ENCODE measurements at regions not wholly inside any gene's neighbourhood (a gene's known extent, or its start where the extent isn't known, plus 50 kb on each side); places are given as distances from the start of the nearest gene placed in this dataset.

- no peak for DNase-seq
Measured at GRCh38 chr20:60540591-60540990, 582.4 kb downstream of the CDH26 start.

- DNase-seq, result no peak
Measured at GRCh38 chr20:60541991-60542390, 583.8 kb downstream of the CDH26 start.

GRCh38 chr20:60543598-60543997 lies 585.4 kb downstream of the CDH26 start:
- DNase-seq, result no peak

DNA sequence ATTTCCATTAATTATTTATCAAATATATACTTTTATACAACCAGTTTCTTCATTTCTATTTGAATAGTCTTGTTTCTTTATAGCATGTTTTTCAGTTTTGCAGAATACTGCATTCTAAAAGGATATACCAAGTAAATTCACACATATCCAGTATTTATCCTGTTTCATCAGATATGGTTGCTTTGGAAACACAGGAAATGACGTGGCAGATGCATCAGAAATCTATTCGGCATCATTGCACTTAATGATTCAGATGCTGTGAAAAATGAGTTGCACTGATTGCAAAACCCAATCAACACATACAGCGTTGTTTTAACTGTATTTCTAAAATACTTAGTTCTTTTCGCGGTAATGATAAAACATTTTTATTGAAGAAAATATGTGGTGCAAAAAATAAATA lies 594.9 kb downstream of the CDH26 start:
- no peak for DNase-seq

DNA sequence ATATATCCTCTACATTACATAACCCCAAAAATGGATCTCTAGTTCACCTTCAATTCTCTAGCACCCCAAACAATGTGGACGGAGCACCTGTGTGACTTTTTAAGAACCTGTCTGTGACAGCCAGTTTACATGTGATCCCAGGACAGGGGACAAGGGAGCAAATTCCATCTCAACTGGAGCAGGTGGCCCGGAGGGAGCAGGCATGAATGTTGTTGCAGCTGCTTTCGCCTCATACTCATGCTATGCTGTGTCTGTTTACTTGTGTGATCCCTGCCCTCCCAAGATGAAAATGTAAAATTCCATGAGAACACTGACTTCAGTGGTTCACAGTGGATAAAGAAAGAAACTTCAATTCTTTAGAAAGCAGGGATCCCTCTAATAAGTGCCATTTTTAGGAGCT lies 600.3 kb downstream of the CDH26 start:
- DNase-seq, result no peak

- no peak for DNase-seq
Measured at GRCh38 chr20:60559462-60559861, 601.2 kb downstream of the CDH26 start.

DNA sequence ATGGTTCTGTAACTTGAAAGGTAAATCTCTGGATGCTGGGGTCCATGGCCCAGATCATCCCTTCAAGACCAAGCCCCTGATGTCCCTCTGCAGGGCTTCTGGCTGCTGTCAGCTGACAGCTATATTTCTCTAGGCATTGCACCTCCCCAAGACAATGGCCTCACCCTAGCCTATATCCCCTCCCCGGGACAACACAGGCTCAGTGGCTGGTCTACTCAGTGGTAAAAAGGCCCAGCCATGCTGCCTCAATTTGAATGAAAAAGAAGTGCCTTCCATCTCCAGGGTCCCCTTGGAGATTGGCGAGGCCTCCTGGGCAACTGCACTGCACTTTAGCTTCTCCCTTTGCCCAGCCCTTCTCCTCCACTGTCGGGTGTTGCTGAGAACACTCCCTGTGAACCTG lies 602.8 kb downstream of the CDH26 start:
- no peak for DNase-seq

DNA sequence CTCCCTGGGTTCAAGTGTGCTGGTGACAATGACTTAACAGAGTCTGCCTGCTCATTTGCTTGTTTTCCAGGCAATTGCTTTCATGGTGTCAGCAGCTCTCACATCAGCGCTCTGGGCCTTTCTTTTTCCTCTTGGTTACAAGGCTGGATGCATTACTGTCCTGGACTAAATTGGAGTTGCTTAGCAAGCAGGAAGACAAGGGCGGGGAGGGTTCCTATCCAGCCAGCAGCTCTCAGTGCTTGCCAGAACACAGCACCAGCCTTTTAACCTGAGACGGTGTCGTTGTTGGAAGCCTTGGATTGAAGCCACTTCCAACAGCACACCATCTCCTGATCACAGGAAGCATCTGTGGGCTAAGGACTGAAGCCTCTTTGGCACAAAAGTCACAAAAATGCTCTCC lies 606.9 kb downstream of the CDH26 start:
- no peak for DNase-seq

GRCh38 chr20:60565551-60565950 lies 607.3 kb downstream of the CDH26 start:
- DNase-seq, result no peak

DNA sequence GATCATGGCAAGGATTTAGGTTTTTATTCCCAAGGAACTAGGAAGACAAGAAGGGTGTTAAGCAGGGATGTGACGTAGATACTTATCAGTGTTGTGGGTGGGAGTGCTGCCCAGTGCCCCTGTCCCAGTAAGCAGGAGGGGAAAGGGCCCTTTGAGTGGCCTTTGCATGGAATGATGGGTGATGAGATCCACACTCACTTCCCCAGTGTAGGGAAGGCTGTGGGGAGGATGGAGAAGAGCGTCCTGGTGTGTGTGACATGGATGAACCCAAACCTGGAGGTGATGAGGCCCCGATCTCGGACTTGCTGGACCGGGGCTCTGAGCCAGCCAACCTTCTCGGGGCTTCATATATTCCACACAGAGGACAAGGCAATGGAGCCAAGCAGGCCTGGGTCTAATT lies 610.9 kb downstream of the CDH26 start:
- no peak for DNase-seq

GRCh38 chr20:60570481-60571277 lies 612.5 kb downstream of the CDH26 start:
- DNase-seq, result no peak

- no peak for DNase-seq
Measured at GRCh38 chr20:60573003-60573680, 614.9 kb downstream of the CDH26 start.

- no peak for DNase-seq
Measured at GRCh38 chr20:60576236-60576635, 618.0 kb downstream of the CDH26 start.

DNA sequence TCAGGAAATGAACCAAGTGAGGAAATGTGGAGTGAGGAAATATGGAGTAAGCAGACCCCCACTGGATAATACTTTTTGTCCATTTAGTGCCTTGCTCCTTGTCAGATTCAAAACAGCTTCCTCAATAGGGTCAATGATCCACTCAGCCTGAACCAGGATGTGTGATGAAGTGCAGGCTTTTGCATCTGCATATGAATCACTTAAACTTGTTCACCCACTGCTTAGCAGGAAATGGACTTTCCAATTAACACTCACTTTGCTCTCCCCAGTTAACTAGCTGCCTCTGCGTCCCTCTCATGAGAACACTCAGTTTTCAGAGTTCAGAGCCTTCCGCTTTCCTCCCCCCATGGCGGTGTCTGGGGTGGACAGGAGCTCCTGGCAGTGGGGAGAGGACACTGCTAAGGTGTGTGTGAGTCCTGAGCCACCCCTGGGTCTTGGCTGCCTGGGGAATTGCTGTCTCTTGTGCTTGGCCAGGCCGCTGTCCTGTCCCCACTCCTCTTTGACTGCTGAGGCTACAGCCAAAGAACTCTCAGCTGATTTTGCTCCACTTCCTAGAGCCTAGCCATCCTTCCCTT lies 621.8 kb downstream of the CDH26 start:
- no peak for DNase-seq

DNA sequence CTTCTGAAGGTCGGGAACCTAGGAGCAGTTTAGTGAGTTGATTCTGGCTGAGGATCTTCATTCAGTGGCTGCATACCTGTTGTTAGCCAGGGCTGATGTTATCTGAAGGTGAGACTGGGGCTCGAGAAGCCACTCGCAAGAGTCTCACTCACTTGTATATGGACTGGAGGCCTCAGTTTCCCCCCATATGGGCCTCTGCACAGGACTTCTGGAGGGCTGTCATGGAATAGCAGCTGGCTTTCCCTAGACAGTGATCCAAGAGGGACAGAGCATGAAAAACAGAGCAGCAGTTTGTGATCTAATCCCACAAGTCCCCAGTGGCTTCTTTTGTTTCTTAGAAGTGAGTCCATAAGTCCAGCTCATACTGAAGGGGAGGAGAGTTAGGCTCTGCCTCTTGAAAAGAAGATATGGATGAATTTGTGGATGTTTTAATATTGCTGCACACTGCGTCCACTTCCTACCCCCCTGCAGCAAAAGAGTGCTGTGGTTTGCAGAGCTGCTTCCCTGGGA lies 623.4 kb downstream of the CDH26 start:
- no peak for DNase-seq

DNA sequence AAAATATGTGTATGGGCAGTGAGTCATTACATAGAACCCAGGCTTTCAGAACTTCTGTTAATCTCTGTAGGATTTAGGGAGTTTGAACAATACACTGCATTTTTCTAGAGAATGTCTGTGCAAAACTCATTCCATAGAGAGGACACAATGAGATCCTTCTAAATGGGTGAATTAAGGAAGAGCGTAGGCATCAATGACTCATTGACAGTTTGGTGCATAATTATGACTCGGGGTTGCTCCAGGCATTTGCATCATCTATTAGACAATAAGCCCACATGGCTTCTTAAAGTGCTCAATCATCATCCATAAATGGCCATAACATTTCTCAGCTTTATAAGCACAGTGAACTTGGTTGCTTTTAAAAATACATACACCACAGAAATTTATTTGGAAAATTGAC lies 625.5 kb downstream of the CDH26 start:
- no peak for DNase-seq

- DNase-seq, result no peak
Measured at GRCh38 chr20:60584221-60584620, 626.0 kb downstream of the CDH26 start.

DNA sequence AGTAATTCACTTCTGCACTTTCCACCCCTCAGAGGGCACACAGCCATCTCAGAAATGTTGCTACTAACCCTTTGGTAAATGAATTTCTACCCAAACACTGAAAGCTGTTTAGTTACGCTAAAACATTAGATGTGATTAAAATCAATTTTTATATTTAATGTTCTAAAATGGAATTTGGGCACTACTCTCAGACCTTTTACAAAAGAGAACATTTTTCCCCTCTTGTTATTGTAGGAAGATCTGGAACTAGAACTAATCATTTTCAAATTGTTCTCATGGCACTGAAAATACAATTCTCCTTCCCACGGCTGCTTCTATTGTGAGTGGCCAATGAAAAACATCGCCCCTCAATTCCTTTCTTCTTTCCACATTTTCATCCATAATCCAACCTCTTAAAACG lies 627.4 kb downstream of the CDH26 start:
- DNase-seq, result no peak

GRCh38 chr20:60586269-60587050 lies 628.2 kb downstream of the CDH26 start:
- no peak for DNase-seq

DNA sequence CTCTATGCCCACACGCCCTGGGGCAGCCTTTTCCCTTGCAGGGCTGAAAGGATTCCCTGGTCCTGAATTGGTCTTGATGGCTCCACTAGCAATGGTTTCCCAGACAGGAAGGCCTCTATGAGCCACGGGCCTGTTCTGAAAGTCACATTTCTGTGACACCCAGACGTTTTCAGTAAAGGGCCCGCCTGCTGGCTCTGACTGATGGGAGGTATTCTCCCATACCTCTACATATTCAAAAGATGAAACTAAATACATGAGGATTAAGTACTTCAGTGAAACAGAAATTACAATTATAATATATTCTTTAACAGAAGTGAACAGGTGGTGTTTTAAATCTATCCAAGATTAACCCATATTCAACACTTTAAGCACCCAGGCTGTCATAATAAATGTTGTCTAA lies 629.8 kb downstream of the CDH26 start:
- DNase-seq, result no peak

DNA sequence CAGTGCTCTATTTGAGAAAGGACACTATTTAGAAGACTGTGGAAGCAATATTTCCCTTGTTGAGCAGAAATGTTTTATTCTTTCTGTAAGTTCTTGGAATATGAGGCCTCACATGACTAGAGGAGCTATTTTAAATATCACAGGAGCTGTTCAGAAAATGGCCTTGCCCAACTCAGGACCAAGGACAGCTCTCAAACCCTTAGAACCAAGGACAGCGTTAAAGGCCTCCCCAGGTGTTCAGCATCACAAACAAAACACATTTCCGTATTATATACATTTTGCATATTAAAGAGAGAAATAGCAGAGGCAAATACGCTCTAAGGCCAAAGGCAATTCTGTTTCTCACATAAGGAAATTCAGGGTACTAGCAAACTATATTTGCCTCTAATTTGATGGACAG lies 631.4 kb downstream of the CDH26 start:
- DNase-seq, result peak; percentile 11 to 16

DNA sequence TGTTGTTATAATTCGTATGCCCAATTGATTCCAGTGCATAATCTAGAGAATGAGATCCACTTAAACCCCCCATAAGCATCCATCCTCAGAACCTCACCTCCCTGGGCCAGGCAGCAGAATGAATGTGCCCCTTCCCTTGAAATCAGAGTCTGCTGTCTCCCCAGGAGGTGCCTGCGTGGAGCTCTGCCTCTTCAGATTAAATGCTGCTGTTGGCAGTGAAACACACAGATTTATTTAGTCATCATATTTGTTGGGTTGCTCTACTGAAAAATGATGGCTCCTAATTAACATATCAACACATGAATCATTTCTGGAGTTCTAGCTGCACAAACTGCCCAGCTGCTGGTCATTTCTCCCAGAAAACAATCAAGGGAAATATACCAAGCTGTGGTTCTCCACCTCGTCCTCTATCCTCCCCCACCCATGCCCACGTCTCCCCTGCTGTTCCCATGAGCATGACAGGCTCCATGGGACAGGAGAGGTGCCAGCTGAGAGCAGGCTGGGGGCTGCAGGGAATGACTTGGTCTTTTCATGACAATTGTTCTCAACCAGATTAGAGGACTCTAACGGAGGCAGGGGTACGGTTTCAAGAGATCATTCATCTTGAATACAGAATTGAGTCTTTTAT lies 633.1 kb downstream of the CDH26 start:
- DNase-seq, result no peak

DNA sequence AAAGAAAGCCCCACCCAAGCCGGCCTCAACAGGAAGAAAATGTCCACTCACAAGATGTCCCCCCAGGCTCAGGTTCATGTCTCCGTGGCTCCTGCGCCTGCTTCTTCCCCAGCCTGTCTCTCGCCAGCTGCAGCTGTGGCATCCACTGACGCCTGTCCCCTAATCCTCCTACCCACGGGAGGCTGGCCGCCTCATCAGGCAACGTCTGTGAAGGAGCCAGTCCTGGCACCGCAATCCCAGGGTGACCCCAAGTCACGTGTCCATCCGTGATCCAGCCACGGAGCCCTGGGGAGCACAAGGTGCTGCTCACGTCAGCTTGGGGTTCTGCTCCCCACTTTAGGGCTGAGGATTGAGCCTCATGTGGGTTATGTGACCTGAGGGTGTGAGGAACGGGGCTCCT lies 640.3 kb downstream of the CDH26 start:
- no peak for DNase-seq
